ENCODE measurements at regions not wholly inside any gene's neighbourhood (a gene's known extent, or its start where the extent isn't known, plus 50 kb on each side); places are given as distances from the start of the nearest gene placed in this dataset.

DNA sequence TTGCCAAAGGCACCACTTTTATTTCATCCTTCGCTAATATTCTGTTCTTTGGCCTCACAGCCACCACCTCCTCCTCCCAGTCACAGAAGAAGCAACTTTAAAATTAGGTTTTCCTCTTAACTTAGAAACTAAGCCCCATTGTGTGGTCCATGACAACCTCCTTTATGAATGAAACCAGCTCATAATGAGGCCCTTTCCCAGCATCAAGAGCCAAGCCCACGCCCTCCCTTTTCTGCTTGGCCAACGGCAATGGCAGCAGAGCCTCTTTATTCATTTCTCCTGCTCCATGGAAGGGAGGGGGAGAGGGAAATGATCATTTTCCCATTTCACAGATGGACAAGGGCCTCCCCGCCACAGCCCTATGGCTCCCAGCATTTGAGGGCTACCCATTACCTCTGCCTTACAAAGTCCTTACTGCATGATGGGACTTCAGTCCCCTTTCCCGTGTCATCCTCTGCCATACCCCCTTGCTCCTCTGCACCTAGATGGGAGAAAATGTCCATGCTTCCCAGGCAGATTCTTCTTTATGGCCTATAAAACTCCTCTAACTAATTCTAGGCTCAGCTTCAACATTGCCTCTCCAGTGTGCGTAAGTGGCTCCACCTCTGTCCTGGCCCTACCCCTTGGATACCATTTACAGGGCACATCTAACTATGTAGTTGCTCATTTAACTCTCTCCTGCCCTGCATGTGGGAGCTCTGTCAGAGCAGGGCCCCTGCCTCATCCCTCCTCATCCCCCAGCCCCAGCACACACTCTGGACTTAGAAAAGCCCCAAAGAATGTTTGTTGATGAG is 475.5 kb downstream of the RPS24 start:
- Histone ChIP-seq H3K9me3 (no peaks in the 10 kb centered on the region), H3K27ac (no peak overlapping the region), H3K27me3 (no peaks in the 10 kb centered on the region), H3K36me3 (no peaks in the 10 kb centered on the region), H3K4me3 (no peak overlapping the region), H3K4me1 (peaks cover 0 to 28% (median 0%) of the 10 kb centered on the region in 9 donors)
- WGBS, 2 donors: 84 to 86% methylated on average over 6 of the region's 6 CpGs
- ATAC-seq (no peak), DNase-seq (no peak)
- intact Hi-C loops (cut with DNase I): no loop called here
- TF ChIP-seq, protein P1, sequence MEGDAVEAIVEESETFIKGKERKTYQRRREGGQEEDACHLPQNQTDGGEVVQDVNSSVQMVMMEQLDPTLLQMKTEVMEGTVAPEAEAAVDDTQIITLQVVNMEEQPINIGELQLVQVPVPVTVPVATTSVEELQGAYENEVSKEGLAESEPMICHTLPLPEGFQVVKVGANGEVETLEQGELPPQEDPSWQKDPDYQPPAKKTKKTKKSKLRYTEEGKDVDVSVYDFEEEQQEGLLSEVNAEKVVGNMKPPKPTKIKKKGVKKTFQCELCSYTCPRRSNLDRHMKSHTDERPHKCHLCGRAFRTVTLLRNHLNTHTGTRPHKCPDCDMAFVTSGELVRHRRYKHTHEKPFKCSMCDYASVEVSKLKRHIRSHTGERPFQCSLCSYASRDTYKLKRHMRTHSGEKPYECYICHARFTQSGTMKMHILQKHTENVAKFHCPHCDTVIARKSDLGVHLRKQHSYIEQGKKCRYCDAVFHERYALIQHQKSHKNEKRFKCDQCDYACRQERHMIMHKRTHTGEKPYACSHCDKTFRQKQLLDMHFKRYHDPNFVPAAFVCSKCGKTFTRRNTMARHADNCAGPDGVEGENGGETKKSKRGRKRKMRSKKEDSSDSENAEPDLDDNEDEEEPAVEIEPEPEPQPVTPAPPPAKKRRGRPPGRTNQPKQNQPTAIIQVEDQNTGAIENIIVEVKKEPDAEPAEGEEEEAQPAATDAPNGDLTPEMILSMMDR (IDR thresholded peaks at IDR 0.05): no peak

DNA sequence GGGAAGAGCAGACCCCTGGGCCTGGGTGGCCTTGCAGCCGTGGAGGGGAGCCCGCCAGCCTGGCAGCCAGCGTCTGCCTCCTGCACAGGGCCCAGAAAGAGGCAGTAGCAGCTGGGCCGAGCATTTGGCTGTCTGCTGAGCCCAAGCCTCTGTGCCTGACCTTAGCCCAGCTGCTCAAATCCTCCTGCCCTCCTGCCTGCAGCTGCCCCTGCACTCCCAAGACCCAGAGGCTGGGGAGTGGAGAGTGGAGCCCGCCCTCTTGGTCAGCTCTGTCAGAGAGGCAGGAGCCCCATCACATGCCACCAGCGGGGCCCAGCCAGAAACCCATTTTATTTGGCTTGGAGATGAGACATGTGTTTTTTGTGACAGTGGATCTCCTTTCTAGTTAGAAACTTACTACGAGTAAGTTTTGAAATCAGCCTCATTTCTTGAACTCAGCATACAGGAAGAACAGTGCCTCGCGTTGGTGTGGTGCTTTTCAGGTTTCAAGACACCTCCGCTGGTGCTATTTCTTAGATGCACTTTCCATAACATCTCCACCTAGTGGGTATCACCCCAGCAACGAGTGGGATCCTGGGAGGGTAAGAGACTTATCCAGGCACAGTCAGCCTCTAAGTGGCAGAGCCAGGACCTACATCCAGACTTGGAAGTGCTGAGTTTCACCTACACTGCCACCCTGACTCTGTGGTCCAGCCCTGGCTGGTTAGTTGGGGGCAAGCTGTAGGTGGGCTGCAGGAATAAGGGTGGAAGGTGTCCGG is 477.1 kb downstream of the RPS24 start:
- TF ChIP-seq, protein P1 (IDR thresholded peaks at IDR 0.05): no peak
- no peaks in the 10 kb centered on the region for H3K27me3 ChIP-seq
- no peaks in the 10 kb centered on the region for H3K9me3 ChIP-seq
- no peak overlapping the region for H3K4me3 ChIP-seq
- peak in 7 of 8 donors; percentile 20 to 40 (median 35) for ATAC-seq
- WGBS, 2 donors: 77 to 79% methylated on average over 12 of the region's 12 CpGs
- peaks cover 0 to 44% (median 4%) of the 10 kb centered on the region in 9 donors for H3K4me1 ChIP-seq
- intact Hi-C loops (cut with DNase I): no loop called here
- no peaks in the 10 kb centered on the region for H3K36me3 ChIP-seq
- DNase-seq: peak in 1 of 2 donors; percentile 19
- peak overlapping the region in 4 of 10 donors; percentile 20 to 52 (median 30) for H3K27ac ChIP-seq

DNA sequence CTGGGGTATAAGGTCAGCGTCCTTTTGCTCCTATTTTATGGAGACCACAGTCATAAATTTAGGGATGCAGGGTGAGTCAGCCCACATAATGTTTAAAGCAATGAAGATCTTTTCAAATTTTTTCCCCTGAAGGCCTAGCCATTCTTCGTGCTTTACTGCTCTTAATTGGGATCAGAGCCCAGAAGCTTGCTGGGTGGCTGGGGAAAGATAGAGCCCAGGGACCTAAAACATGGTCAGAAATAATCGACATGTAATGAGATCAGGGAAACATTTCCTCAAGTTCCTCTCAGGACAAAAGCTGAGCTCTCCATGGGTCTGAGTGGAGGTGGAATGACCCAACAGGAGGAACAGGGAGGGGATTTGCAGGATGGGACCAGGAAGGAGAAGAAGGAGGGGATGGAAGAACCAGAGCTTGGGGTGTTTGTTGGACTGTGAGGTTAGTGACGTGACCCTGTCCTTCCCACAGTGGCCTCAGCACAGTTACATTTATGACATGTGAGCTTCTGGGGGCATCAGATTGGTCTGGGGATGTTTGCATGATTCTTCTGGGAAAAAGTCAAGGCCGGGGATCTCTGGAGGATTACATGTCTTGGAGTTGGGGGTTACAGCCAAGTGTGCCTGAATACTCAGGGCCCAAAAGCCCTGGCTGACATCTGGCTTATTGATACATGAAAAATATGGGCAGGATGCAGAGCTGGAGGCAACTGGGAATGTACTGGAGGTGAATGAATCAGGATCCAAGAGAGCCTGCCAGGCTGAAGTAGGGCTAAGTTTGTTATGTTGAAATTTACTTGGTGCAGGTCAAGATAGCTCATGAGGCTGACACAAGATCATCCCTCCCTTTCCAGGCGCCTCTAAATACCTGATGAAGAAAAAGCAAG is 477.9 kb downstream of the RPS24 start:
- peak in 1 of 8 donors; percentile 37 for ATAC-seq
- DNase-seq: no peak

More for the DNA sequence above, 477.9 kb downstream of the RPS24 start:
- TF ChIP-seq, protein P1 (IDR thresholded peaks at IDR 0.05): no peak
- WGBS, 2 donors: 78 to 88% methylated on average over 6 of the region's 6 CpGs
- peaks cover 0 to 44% (median 4%) of the 10 kb centered on the region in 9 donors for H3K4me1 ChIP-seq
- H3K4me3 ChIP-seq: no peak overlapping the region
- no peaks in the 10 kb centered on the region for H3K9me3 ChIP-seq
- intact Hi-C loops (cut with DNase I): no loop called here
- H3K27ac ChIP-seq: peak overlapping the region in 2 of 10 donors; percentile 14 to 52
- no peaks in the 10 kb centered on the region for H3K36me3 ChIP-seq
- no peaks in the 10 kb centered on the region for H3K27me3 ChIP-seq
